ENCODE measurements at regions not wholly inside any gene's neighbourhood (a gene's known extent, or its start where the extent isn't known, plus 50 kb on each side); places are given as distances from the start of the nearest gene placed in this dataset.

- Mint-ChIP-seq H3K27ac (ENCODE audit: unreplicated experiment) (no peak overlapping the region), H3K4me3 (ENCODE audit: unreplicated experiment) (no peak overlapping the region)
Measured at GRCh38 chr3:64747679-64748078, 59.9 kb upstream of the ADAMTS9 start.

DNA sequence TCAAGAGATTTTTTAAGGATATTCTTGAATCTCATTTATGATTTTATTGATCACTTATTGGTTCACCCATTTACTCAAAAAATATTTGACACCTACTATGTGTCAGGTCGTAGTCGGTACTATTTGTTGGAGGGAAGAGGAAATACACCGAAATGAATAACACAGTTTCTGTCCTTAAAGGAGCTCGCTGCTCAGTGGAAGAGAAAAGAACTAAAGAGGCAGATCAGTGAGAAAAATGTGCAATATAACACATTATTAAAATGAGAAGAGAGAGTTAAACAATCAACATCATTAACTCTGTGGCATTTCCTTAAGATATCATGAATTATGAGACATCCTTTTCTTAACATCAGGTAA is 56.1 kb upstream of the ADAMTS9 start:
- Mint-ChIP-seq H3K27ac (ENCODE audit: unreplicated experiment) (no peak overlapping the region), H3K9me3 (ENCODE audit: unreplicated experiment) (no peaks in the 10 kb centered on the region), H3K4me1 (ENCODE audit: unreplicated experiment) (no peaks in the 10 kb centered on the region), H3K27me3 (ENCODE audit: unreplicated experiment) (peaks cover 2% of the 10 kb centered on the region), H3K4me3 (ENCODE audit: unreplicated experiment) (no peak overlapping the region), H3K36me3 (ENCODE audit: low read depth, unreplicated experiment) (no peaks in the 10 kb centered on the region)
- TF ChIP-seq, protein P1, sequence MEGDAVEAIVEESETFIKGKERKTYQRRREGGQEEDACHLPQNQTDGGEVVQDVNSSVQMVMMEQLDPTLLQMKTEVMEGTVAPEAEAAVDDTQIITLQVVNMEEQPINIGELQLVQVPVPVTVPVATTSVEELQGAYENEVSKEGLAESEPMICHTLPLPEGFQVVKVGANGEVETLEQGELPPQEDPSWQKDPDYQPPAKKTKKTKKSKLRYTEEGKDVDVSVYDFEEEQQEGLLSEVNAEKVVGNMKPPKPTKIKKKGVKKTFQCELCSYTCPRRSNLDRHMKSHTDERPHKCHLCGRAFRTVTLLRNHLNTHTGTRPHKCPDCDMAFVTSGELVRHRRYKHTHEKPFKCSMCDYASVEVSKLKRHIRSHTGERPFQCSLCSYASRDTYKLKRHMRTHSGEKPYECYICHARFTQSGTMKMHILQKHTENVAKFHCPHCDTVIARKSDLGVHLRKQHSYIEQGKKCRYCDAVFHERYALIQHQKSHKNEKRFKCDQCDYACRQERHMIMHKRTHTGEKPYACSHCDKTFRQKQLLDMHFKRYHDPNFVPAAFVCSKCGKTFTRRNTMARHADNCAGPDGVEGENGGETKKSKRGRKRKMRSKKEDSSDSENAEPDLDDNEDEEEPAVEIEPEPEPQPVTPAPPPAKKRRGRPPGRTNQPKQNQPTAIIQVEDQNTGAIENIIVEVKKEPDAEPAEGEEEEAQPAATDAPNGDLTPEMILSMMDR (IDR thresholded peaks at IDR 0.05; ENCODE audit: unreplicated experiment) = no peak
- DNase-seq (ENCODE audit: low spot score) = no peak

More at GRCh38 chr3:64747679-64748078, 59.9 kb upstream of the ADAMTS9 start:
- H3K36me3 Mint-ChIP-seq (ENCODE audit: low read depth, unreplicated experiment) = no peaks in the 10 kb centered on the region
- TF ChIP-seq, protein P1 (IDR thresholded peaks at IDR 0.05; ENCODE audit: unreplicated experiment) = no peak
- no peaks in the 10 kb centered on the region for H3K4me1 Mint-ChIP-seq (ENCODE audit: unreplicated experiment)
- DNase-seq (ENCODE audit: low spot score) = no peak
- no peaks in the 10 kb centered on the region for H3K27me3 Mint-ChIP-seq (ENCODE audit: unreplicated experiment)
- no peaks in the 10 kb centered on the region for H3K9me3 Mint-ChIP-seq (ENCODE audit: unreplicated experiment)

DNA sequence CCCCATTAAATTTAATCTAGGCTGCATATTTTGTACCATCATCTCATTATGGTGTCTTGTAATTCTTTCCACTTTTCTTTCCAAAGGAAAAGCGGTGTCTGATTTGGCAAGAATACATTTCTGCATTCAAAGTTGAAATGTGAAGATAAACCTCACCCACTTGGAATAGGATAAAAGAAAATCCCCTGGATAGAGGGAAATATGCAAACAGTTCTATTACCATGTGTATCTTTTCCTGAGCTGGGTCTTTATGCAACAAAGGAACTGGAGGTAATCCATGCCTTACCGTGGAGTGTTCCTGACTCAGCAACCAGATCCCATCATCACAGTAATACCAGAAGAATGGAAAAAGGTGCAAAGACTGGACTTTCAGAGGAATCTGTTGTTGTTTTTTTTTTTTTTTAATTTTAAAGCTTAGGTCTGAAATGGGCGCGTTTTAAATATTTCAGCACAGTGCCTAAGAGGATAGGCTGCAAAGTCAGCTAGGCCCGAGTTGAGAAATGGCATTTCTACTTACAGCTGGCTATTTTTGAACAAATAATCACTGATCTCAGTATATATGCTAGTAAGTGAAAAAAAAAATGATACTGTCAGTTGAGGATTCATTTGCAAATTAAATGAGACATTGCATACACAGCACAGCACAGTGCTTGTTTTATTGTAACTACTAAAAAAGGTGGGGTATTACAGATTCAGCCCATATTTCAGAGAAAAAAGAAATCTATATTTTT is 55.5 kb upstream of the ADAMTS9 start:
- Mint-ChIP-seq H3K27me3 (ENCODE audit: unreplicated experiment) (peaks cover 2% of the 10 kb centered on the region), H3K4me3 (ENCODE audit: unreplicated experiment) (no peak overlapping the region), H3K9me3 (ENCODE audit: unreplicated experiment) (no peaks in the 10 kb centered on the region), H3K27ac (ENCODE audit: unreplicated experiment) (no peak overlapping the region), H3K4me1 (ENCODE audit: unreplicated experiment) (no peaks in the 10 kb centered on the region), H3K36me3 (ENCODE audit: low read depth, unreplicated experiment) (no peaks in the 10 kb centered on the region)
- TF ChIP-seq, protein P1 (IDR thresholded peaks at IDR 0.05; ENCODE audit: unreplicated experiment) = no peak
- DNase-seq (ENCODE audit: low spot score) = no peak

GRCh38 chr3:64741341-64741740 is 53.5 kb upstream of the ADAMTS9 start:
- peaks cover 4% of the 10 kb centered on the region for H3K36me3 Mint-ChIP-seq (ENCODE audit: low read depth, unreplicated experiment)
- no peaks in the 10 kb centered on the region for H3K4me1 Mint-ChIP-seq (ENCODE audit: unreplicated experiment)
- no peak for DNase-seq (ENCODE audit: low spot score)
- no peak overlapping the region for H3K27ac Mint-ChIP-seq (ENCODE audit: unreplicated experiment)
- no peaks in the 10 kb centered on the region for H3K9me3 Mint-ChIP-seq (ENCODE audit: unreplicated experiment)
- no peak overlapping the region for H3K4me3 Mint-ChIP-seq (ENCODE audit: unreplicated experiment)
- TF ChIP-seq, protein P1 (IDR thresholded peaks at IDR 0.05; ENCODE audit: unreplicated experiment) = no peak
- peaks cover 2% of the 10 kb centered on the region for H3K27me3 Mint-ChIP-seq (ENCODE audit: unreplicated experiment)

DNA sequence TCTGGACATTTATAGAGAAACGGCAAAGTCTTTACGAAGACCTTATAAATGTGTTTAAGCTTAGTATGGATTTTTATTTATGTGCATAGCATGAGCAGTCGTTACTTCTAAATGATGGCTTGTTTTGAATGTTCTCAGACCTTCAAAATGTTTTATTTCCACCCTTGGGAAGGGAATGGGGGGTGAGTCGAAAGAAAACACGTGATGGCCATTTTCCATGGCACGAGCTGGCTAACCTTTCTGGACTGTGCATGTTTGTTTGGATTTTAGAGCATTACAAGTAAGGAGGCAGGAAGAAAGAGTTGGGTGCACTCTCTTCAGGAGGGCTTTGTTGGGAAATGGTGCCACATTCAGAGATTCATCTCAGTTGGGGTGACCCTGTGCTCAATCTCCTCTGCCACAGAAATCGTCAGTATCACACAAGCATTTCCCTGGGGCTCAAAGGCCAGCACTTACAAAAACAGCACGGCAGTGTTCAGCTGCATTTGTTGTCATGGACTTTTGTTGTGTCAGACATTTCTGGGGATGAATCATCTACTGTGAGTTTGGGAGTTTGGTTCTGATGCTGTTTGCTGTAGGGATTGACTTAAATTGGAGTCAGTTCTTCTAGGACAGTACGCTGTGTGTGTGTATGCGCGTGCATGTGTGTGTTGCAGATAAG is 52.3 kb upstream of the ADAMTS9 start:
- no peaks in the 10 kb centered on the region for H3K4me1 Mint-ChIP-seq (ENCODE audit: unreplicated experiment)
- no peak overlapping the region for H3K4me3 Mint-ChIP-seq (ENCODE audit: unreplicated experiment)
- DNase-seq (ENCODE audit: low spot score) = no peak
- H3K27me3 Mint-ChIP-seq (ENCODE audit: unreplicated experiment) = peaks cover 2% of the 10 kb centered on the region
- H3K27ac Mint-ChIP-seq (ENCODE audit: unreplicated experiment) = no peak overlapping the region
- peaks cover 4% of the 10 kb centered on the region for H3K36me3 Mint-ChIP-seq (ENCODE audit: low read depth, unreplicated experiment)
- TF ChIP-seq, protein P1 (IDR thresholded peaks at IDR 0.05; ENCODE audit: unreplicated experiment) = no peak
- no peaks in the 10 kb centered on the region for H3K9me3 Mint-ChIP-seq (ENCODE audit: unreplicated experiment)

Measured in endothelial cell (in vitro differentiated cells).